Esophagus squamous epithelium (tissue), 4 donors: ENCODE measurements at regions not wholly inside any gene's neighbourhood (a gene's known extent, or its start where the extent isn't known, plus 50 kb on each side); places are given as distances from the start of the nearest gene placed in this dataset.

ENCODE experiments used
- CTCF ChIP-seq, 6 experiments: fragments of 450-650 bp in 4 of 6; fragments of 200-600 bp in 2 of 6; sonication (generic) in 2 of 6; IDR thresholded peaks; one replicate each; pipeline ENCODE4 v1.5.1; 2016 to 2019; ENCODE audit warnings: antibody characterized with exemption in 6 of 6, mild to moderate bottlenecking in 4 of 6, moderate library complexity in 4 of 6
- POLR2A ChIP-seq, 4 donors: fragments of 450-650 bp; IDR thresholded peaks; one replicate each; pipeline ENCODE4 v1.6.1; 2017; ENCODE audit warnings: antibody characterized with exemption in 4 of 4, mild to moderate bottlenecking in 4 of 4, moderate library complexity in 3 of 4

DNA sequence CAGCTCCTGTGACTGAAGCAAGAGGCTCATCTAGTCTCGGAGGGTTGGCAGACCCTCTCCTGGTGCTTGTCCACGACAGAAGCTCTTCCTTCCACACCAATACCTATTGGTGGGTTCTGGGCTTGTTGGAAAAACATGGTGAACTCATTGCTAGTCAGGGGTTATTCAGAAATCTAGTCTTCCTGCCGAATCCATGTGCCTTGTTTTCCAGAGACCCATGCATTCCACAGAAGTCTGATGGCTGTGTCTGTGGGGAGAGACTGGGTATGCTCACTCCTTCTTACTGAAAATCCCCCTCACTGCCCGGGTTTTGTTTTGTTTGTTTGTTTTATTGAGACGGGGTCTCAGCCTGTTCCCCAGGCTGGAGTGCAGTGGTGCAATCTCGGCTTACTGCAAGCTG lies 138.3 kb downstream of the DNAJB6 start:
- TF ChIP-seq POLR2A (IDR thresholded peaks at IDR 0.05) (no peak), CTCF (IDR thresholded peaks at IDR 0.05) (no peak)
